ENCODE measurements at regions not wholly inside any gene's neighbourhood (a gene's known extent, or its start where the extent isn't known, plus 50 kb on each side); places are given as distances from the start of the nearest gene placed in this dataset.
"Not testable (repeated sequence)": the region's sequence is repeated elsewhere in the genome, so short reads cannot be mapped to it uniquely, and the experiment has no call there.

DNA sequence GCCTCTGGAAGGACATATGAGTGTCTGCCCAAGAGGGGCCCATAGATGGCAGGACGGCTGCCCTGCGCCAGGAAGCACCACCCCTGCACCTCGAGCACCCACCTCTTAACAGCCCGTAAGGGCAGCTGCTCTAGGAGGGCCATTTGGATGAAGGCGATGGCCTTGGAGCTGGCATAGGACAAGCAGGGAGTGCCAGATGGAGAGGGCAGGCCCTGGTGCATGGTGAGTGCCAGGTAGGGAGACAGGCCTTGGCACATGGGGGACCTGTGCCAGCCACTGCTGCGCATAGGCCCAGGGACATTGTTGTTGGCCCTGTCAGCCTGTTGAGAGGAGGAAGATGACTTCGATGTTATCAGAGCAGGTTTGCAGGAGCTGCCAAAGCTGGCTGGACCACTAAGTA lies 134.2 kb downstream of the SLC25A46 start:
- no peak overlapping the region for H3K4me3 ChIP-seq
- DNase-seq (no peak), ATAC-seq (peak; percentile 33)
- TF ChIP-seq CTCF (IDR thresholded peaks at IDR 0.05) = no peak
- H3K27ac ChIP-seq = no peak overlapping the region
- H3K9me3 ChIP-seq = no peaks in the 10 kb centered on the region
- intact Hi-C loops (cut with DNase I) = no loop called here
- H3K27me3 ChIP-seq = no peaks in the 10 kb centered on the region
- H3K4me1 ChIP-seq = no peaks in the 10 kb centered on the region
- no peaks in the 10 kb centered on the region for H3K36me3 ChIP-seq

DNA sequence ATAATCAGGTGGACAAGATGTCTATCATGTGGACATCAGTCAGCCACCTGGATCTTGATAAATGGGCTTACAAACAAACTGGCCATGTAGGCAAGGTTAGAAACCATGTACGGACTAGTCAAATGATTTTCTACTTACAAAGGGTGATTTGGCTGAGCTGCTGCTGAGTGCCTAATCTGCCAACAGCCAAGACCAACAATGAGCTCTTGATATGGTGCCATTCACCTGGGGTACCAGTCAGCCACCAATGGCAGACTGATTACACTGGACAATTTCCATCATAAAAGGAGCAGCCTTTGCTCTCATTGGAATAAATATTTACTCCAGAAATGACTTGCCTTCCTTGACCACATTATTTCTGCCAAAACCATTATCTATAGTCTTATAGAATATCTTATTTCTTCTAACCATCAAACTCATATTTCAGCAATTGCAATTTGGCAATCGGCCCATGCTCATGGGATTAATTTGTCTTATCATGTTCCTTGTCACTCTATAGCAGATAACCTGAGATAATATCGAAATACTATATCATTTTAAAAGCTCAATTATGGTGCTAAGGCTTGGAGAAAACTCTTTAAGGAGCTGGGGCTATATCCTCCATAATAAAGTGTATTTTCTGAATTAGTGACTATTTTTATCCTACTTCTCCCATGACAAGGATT lies 135.1 kb downstream of the SLC25A46 start:
- DNase-seq (no peak), ATAC-seq (no peak)
- Histone ChIP-seq H3K9me3 (no peaks in the 10 kb centered on the region), H3K27ac (no peak overlapping the region), H3K27me3 (no peaks in the 10 kb centered on the region), H3K36me3 (no peaks in the 10 kb centered on the region), H3K4me3 (no peak overlapping the region), H3K4me1 (no peaks in the 10 kb centered on the region)
- no peak for TF ChIP-seq CTCF (IDR thresholded peaks at IDR 0.05)
- intact Hi-C loops (cut with DNase I) = no loop called here

- H3K4me3 ChIP-seq; H3K36me3 ChIP-seq; H3K27me3 ChIP-seq; DNase-seq; ATAC-seq; H3K9me3 ChIP-seq; H3K4me1 ChIP-seq; intact Hi-C loops (cut with DNase I); H3K27ac ChIP-seq: not testable (repeated sequence)
These were observed 136.3 kb downstream of the SLC25A46 start for GRCh38 chr5:110875115-110875514.

- H3K27ac ChIP-seq = no peak overlapping the region
- H3K4me1 ChIP-seq = no peaks in the 10 kb centered on the region
- H3K27me3 ChIP-seq = no peaks in the 10 kb centered on the region
- DNase-seq (no peak), ATAC-seq (no peak)
- no peak overlapping the region for H3K4me3 ChIP-seq
- intact Hi-C loops (cut with DNase I) = no loop called here
- no peaks in the 10 kb centered on the region for H3K9me3 ChIP-seq
- no peaks in the 10 kb centered on the region for H3K36me3 ChIP-seq
- no peak for TF ChIP-seq CTCF (IDR thresholded peaks at IDR 0.05)
These were observed 139.3 kb downstream of the SLC25A46 start for GRCh38 chr5:110878115-110878514.

DNA sequence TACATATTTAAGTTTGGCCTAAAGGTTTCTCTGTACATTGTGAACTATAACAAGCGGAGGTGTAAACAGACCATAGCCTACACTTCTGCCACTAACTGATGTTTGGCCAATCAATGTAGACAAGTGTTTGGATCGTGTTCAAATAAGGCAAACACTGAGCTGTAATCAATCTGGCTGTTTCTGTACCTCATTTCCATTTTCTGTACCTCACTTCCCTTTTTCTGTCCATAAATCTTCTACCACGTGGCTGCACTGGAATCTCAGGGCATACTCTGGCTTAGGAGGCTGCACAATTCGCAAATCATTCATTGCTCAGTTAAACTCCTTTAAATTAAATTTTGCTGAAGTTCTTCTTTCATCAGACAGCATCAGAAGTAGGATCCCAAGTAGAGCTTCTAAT lies 140.9 kb downstream of the SLC25A46 start:
- H3K9me3 ChIP-seq = no peaks in the 10 kb centered on the region
- H3K27ac ChIP-seq = no peak overlapping the region
- no peaks in the 10 kb centered on the region for H3K36me3 ChIP-seq
- no peak for TF ChIP-seq CTCF (IDR thresholded peaks at IDR 0.05)
- ATAC-seq = no peak
- H3K4me1 ChIP-seq = no peaks in the 10 kb centered on the region
- no peak for DNase-seq
- intact Hi-C loops (cut with DNase I) = no loop called here
- H3K4me3 ChIP-seq = no peak overlapping the region
- no peaks in the 10 kb centered on the region for H3K27me3 ChIP-seq

GRCh38 chr5:110880413-110880812 lies 141.6 kb downstream of the SLC25A46 start:
- ATAC-seq (no peak), DNase-seq (no peak)
- Histone ChIP-seq H3K4me1 (no peaks in the 10 kb centered on the region), H3K9me3 (no peaks in the 10 kb centered on the region), H3K4me3 (no peak overlapping the region), H3K27ac (no peak overlapping the region), H3K36me3 (no peaks in the 10 kb centered on the region), H3K27me3 (no peaks in the 10 kb centered on the region)
- TF ChIP-seq CTCF (IDR thresholded peaks at IDR 0.05) = no peak
- intact Hi-C loops (cut with DNase I) = no loop called here
